GM12874 (cell line): ENCODE measurements at regions not wholly inside any gene's neighbourhood (a gene's known extent, or its start where the extent isn't known, plus 50 kb on each side); places are given as distances from the start of the nearest gene placed in this dataset.

ENCODE experiments used
- CTCF ChIP-seq: IDR thresholded peaks from 2 replicates; pipeline ENCODE4 v1.5.1; 2011; ENCODE audit warnings: low read depth, mild to moderate bottlenecking, control low read depth, low read length, moderate library complexity; ENCODE audit not compliant: insufficient read depth

GRCh38 chr11:29320196-29320595 is 696.6 kb downstream of the KCNA4 start:
- no peak for TF ChIP-seq CTCF

GRCh38 chr11:29319210-29319609 is 697.6 kb downstream of the KCNA4 start:
- TF ChIP-seq CTCF, result no peak

GRCh38 chr11:29318134-29318845 is 698.5 kb downstream of the KCNA4 start:
- no peak for TF ChIP-seq CTCF

- TF ChIP-seq CTCF, result no peak
Observed at GRCh38 chr11:29317694-29318093, 699.1 kb downstream of the KCNA4 start.

GRCh38 chr11:29315275-29315674 is 701.6 kb downstream of the KCNA4 start:
- no peak for TF ChIP-seq CTCF

GRCh38 chr11:29314211-29314610 is 702.6 kb downstream of the KCNA4 start:
- no peak for TF ChIP-seq CTCF

GRCh38 chr11:29312812-29313211 is 704.0 kb downstream of the KCNA4 start:
- no peak for TF ChIP-seq CTCF
